ENCODE measurements at regions not wholly inside any gene's neighbourhood (a gene's known extent, or its start where the extent isn't known, plus 50 kb on each side); places are given as distances from the start of the nearest gene placed in this dataset.

GRCh38 chr22:47634347-47634746, 871.9 kb downstream of the TBC1D22A start:
- no peak overlapping the region for H3K4me3 Mint-ChIP-seq
- no peak overlapping the region for H3K27ac ChIP-seq (ENCODE audit: low read depth)
- peaks cover 14% of the 10 kb centered on the region; the same call in 2 of the 3 replicates for H3K36me3 Mint-ChIP-seq (ENCODE audit: low read depth)
- peaks cover 7% of the 10 kb centered on the region for H3K27me3 Mint-ChIP-seq (ENCODE audit: insufficient read depth, low read depth, poor library complexity)
- no peaks in the 10 kb centered on the region for H3K27me3 ChIP-seq (ENCODE audit: insufficient read depth)
- H3K4me2 ChIP-seq = no peak overlapping the region
- H3K4me3 ChIP-seq = no peak overlapping the region
- H3K9me3 Mint-ChIP-seq = peaks cover 33% of the 10 kb centered on the region
- H3F3A ChIP-seq (replicated peaks; ENCODE audit: low read depth) = no peaks in the 10 kb centered on the region
- ATAC-seq = peak; percentile 79
- no peak for TF ChIP-seq CREB1 (CRISPR knock-in tag; IDR thresholded peaks at IDR 0.05; ENCODE audit: low read depth)
- TF ChIP-seq ETS1 (IDR thresholded peaks at IDR 0.05) = no peak
- TF ChIP-seq POLR2AphosphoS5 (IDR thresholded peaks at IDR 0.05; ENCODE audit: low read depth) = no peak
- TF ChIP-seq STAT1 (IDR thresholded peaks at IDR 0.05; ENCODE audit: unreplicated experiment) = no peak
- TF ChIP-seq NANOG (IDR thresholded peaks at IDR 0.05; ENCODE audit: borderline replicate concordance) = no peak
- TF ChIP-seq REST (IDR thresholded peaks at IDR 0.05; ENCODE audit: unreplicated experiment) = no peak
- no peak for TF ChIP-seq ZNF114 (CRISPR knock-in tag; IDR thresholded peaks at IDR 0.05)
- no peak for TF ChIP-seq JUNB (IDR thresholded peaks at IDR 0.05; ENCODE audit: unreplicated experiment)
- TF ChIP-seq EZH2phosphoT487 (IDR thresholded peaks at IDR 0.05; ENCODE audit: unreplicated experiment) = no peak
- no peak for TF ChIP-seq CTCF (conservative IDR thresholded peaks at IDR 0.05; ENCODE audit: low read depth in 2 of 2)
- no peak for TF ChIP-seq ZNF462 (CRISPR knock-in tag; IDR thresholded peaks at IDR 0.05)
- no peak for TF ChIP-seq EZH2 (IDR thresholded peaks at IDR 0.05; ENCODE audit: low read depth, unreplicated experiment)
- TF ChIP-seq ZNF331 (CRISPR knock-in tag; IDR thresholded peaks at IDR 0.05; ENCODE audit: low read depth) = no peak
- H3K9me2 ChIP-seq (ENCODE audit: insufficient read depth) = no peaks in the 10 kb centered on the region
- H3K4me1 Mint-ChIP-seq = no peaks in the 10 kb centered on the region
- H3K79me2 ChIP-seq (replicated peaks; ENCODE audit: insufficient read depth) = no peaks in the 10 kb centered on the region
- no peak overlapping the region for H2AFZ ChIP-seq
- no peaks in the 10 kb centered on the region for H4K20me1 ChIP-seq (replicated peaks; ENCODE audit: insufficient read depth)
- no peak for DNase-seq (ENCODE audit: low spot score)
- no peaks in the 10 kb centered on the region for H3K4me1 ChIP-seq (ENCODE audit: insufficient read depth)
- no peak overlapping the region for H3K27ac Mint-ChIP-seq
- H3K36me3 ChIP-seq (ENCODE audit: insufficient read depth) = peaks cover 9% of the 10 kb centered on the region

Data from GM23338 (cell line).